ENCODE measurements at regions not wholly inside any gene's neighbourhood (a gene's known extent, or its start where the extent isn't known, plus 50 kb on each side); places are given as distances from the start of the nearest gene placed in this dataset.

- TF ChIP-seq SUZ12 (IDR thresholded peaks at IDR 0.05; ENCODE audit: extremely low read depth, insufficient read depth, insufficient read length) (no peak), YY1 (IDR thresholded peaks at IDR 0.05; ENCODE audit: insufficient read depth, insufficient read length) (no peak), ZNF274 (IDR thresholded peaks at IDR 0.05; ENCODE audit: low read depth, low read length) (no peak)
Observed at GRCh38 chr3:127102587-127102986, 90.3 kb upstream of the PRR23E start.

Data from NT2/D1 (cell line).